ENCODE measurements at regions not wholly inside any gene's neighbourhood (a gene's known extent, or its start where the extent isn't known, plus 50 kb on each side); places are given as distances from the start of the nearest gene placed in this dataset.

GRCh38 chrX:15017491-15017890, 144.3 kb downstream of the MOSPD2 start:
- ChIA-PET CTCF (no interaction called here), POLR2A (no interaction called here)
- no peaks in the 10 kb centered on the region for H3K9me3 ChIP-seq (ENCODE audit: control insufficient read depth, insufficient read depth, low read depth, low read length)
- H3K36me3 ChIP-seq (ENCODE audit: control insufficient read depth in 2 of 2, insufficient read depth in 1 of 2, low read length in 2 of 2): no peaks in the 10 kb centered on the region
- no peak overlapping the region for H3K27ac ChIP-seq (ENCODE audit: extremely low read depth, low read depth, low read length)
- H3K4me1 ChIP-seq (ENCODE audit: control insufficient read depth, insufficient read depth, low read length): no peaks in the 10 kb centered on the region
- no peak overlapping the region for H3K4me3 ChIP-seq (ENCODE audit: low read depth, low read length)
- TF ChIP-seq HOXC10 (CRISPR knock-in tag; IDR thresholded peaks at IDR 0.05) (no peak), ZNF266 (tag by site-specific recombination; IDR thresholded peaks at IDR 0.05; ENCODE audit: low read depth) (no peak), ZBTB17 (tag by site-specific recombination; IDR thresholded peaks at IDR 0.05) (no peak), ZNF658 (tag by site-specific recombination; IDR thresholded peaks at IDR 0.05) (no peak)
- TF ChIP-seq, protein P1, sequence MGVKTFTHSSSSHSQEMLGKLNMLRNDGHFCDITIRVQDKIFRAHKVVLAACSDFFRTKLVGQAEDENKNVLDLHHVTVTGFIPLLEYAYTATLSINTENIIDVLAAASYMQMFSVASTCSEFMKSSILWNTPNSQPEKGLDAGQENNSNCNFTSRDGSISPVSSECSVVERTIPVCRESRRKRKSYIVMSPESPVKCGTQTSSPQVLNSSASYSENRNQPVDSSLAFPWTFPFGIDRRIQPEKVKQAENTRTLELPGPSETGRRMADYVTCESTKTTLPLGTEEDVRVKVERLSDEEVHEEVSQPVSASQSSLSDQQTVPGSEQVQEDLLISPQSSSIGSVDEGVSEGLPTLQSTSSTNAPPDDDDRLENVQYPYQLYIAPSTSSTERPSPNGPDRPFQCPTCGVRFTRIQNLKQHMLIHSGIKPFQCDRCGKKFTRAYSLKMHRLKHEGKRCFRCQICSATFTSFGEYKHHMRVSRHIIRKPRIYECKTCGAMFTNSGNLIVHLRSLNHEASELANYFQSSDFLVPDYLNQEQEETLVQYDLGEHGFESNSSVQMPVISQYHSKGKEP (tag by site-specific recombination; IDR thresholded peaks at IDR 0.05): no peak

GRCh38 chrX:15016051-15016450, 142.8 kb downstream of the MOSPD2 start:
- ChIA-PET CTCF (no interaction called here), POLR2A (no interaction called here)
- no peak overlapping the region for H3K27ac ChIP-seq (ENCODE audit: extremely low read depth, low read depth, low read length)
- H3K9me3 ChIP-seq (ENCODE audit: control insufficient read depth, insufficient read depth, low read depth, low read length): no peaks in the 10 kb centered on the region
- no peak for TF ChIP-seq ZNF138 (tag by site-specific recombination; IDR thresholded peaks at IDR 0.05; ENCODE audit: borderline replicate concordance)
- H3K4me1 ChIP-seq (ENCODE audit: control insufficient read depth, insufficient read depth, low read length): no peaks in the 10 kb centered on the region
- no peaks in the 10 kb centered on the region for H3K36me3 ChIP-seq (ENCODE audit: control insufficient read depth in 2 of 2, insufficient read depth in 1 of 2, low read length in 2 of 2)
- no peak overlapping the region for H3K4me3 ChIP-seq (ENCODE audit: low read depth, low read length)

GRCh38 chrX:15014281-15014680, 141.1 kb downstream of the MOSPD2 start:
- Histone ChIP-seq H3K36me3 (ENCODE audit: control insufficient read depth in 2 of 2, insufficient read depth in 1 of 2, low read length in 2 of 2) (no peaks in the 10 kb centered on the region), H3K4me1 (ENCODE audit: control insufficient read depth, insufficient read depth, low read length) (no peaks in the 10 kb centered on the region), H3K27ac (ENCODE audit: extremely low read depth, low read depth, low read length) (no peak overlapping the region), H3K4me3 (ENCODE audit: low read depth, low read length) (no peak overlapping the region), H3K9me3 (ENCODE audit: control insufficient read depth, insufficient read depth, low read depth, low read length) (no peaks in the 10 kb centered on the region)
- no peak for TF ChIP-seq ZNF621 (tag by site-specific recombination; IDR thresholded peaks at IDR 0.05)
- ChIA-PET CTCF (no interaction called here), POLR2A (no interaction called here)

DNA sequence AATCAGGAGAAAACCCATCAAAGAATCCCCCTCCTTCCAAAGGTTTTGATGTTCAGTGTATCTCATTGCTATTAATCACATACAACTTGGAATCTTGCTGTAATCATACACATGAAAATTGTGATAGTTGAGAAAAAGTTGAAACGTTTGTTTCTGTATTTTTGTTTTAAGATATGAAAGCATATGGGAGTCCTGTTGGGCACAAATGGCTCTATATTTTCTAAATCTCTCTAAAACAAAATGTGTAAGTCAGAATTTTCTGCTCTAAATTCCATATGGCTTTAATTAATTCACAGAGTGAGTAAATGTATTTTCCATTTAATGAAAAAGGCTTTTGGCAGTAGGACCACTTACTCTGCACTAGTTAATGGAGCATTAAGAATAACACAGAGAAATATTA, 140.2 kb downstream of the MOSPD2 start:
- no peak overlapping the region for H3K27ac ChIP-seq (ENCODE audit: extremely low read depth, low read depth, low read length)
- no peaks in the 10 kb centered on the region for H3K4me1 ChIP-seq (ENCODE audit: control insufficient read depth, insufficient read depth, low read length)
- no peaks in the 10 kb centered on the region for H3K9me3 ChIP-seq (ENCODE audit: control insufficient read depth, insufficient read depth, low read depth, low read length)
- no peaks in the 10 kb centered on the region for H3K36me3 ChIP-seq (ENCODE audit: control insufficient read depth in 2 of 2, insufficient read depth in 1 of 2, low read length in 2 of 2)
- H3K4me3 ChIP-seq (ENCODE audit: low read depth, low read length): no peak overlapping the region
- TF ChIP-seq ZNF114 (tag by site-specific recombination; IDR thresholded peaks at IDR 0.05) (no peak), ZNF362 (tag by site-specific recombination; IDR thresholded peaks at IDR 0.05) (no peak), ZNF530 (tag by site-specific recombination; IDR thresholded peaks at IDR 0.05; ENCODE audit: low read depth) (no peak), ZNF266 (tag by site-specific recombination; IDR thresholded peaks at IDR 0.05; ENCODE audit: low read depth) (no peak), ZNF341 (tag by site-specific recombination; IDR thresholded peaks at IDR 0.05; ENCODE audit: low read depth) (no peak), ZNF148 (tag by site-specific recombination; IDR thresholded peaks at IDR 0.05; ENCODE audit: borderline replicate concordance) (no peak), ZNF510 (tag by site-specific recombination; IDR thresholded peaks at IDR 0.05; ENCODE audit: insufficient replicate concordance) (no peak), ZNF292 (tag by site-specific recombination; IDR thresholded peaks at IDR 0.05; ENCODE audit: borderline replicate concordance, low read depth) (no peak), KLF1 (tag by site-specific recombination; IDR thresholded peaks at IDR 0.05) (no peak), ZNF549 (tag by site-specific recombination; IDR thresholded peaks at IDR 0.05) (no peak), ZNF133 (tag by site-specific recombination; IDR thresholded peaks at IDR 0.05) (no peak), ZNF488 (tag by site-specific recombination; IDR thresholded peaks at IDR 0.05) (no peak)
- TF ChIP-seq, protein P2, sequence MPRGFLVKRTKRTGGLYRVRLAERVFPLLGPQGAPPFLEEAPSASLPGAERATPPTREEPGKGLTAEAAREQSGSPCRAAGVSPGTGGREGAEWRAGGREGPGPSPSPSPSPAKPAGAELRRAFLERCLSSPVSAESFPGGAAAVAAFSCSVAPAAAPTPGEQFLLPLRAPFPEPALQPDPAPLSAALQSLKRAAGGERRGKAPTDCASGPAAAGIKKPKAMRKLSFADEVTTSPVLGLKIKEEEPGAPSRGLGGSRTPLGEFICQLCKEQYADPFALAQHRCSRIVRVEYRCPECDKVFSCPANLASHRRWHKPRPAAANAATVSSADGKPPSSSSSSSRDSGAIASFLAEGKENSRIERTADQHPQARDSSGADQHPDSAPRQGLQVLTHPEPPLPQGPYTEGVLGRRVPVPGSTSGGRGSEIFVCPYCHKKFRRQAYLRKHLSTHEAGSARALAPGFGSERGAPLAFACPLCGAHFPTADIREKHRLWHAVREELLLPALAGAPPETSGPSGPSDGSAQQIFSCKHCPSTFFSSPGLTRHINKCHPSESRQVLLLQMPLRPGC (tag by site-specific recombination; IDR thresholded peaks at IDR 0.05): no peak
- POLR2A ChIA-PET: no interaction called here
- CTCF ChIA-PET: interaction anchor here (0.6 kb wide), 1 partner anchor 327 kb away, joined by 7 read pairs; no protein-coding TSS in a partner anchor

Measured in HEK293 (cell line).